SHP77 (cell line): ENCODE measurements at regions not wholly inside any gene's neighbourhood (a gene's known extent, or its start where the extent isn't known, plus 50 kb on each side); places are given as distances from the start of the nearest gene placed in this dataset.
"Not testable (repeated sequence)": the region's sequence is repeated elsewhere in the genome, so short reads cannot be mapped to it uniquely, and the experiment has no call there.

Experiments used
- DNase-seq, 2 experiments: peaks; one replicate each; lab custom pipeline; 2025; lab: John Stamatoyannopoulos, UW

- no peak for DNase-seq
Observed at GRCh38 chr12:114858388-114859146, 174.6 kb upstream of the TBX3 start.

- DNase-seq, result no peak
Observed at GRCh38 chr12:114855678-114856077, 171.7 kb upstream of the TBX3 start.

- DNase-seq, result no peak
Observed at GRCh38 chr12:114852976-114853529, 169.1 kb upstream of the TBX3 start.

- no peak for DNase-seq
Observed at GRCh38 chr12:114851981-114852380, 168.0 kb upstream of the TBX3 start.

GRCh38 chr12:114850661-114851275 is 166.8 kb upstream of the TBX3 start:
- no peak for DNase-seq

GRCh38 chr12:114848666-114849065 is 164.7 kb upstream of the TBX3 start:
- DNase-seq, result no peak

- DNase-seq, result no peak
Observed at GRCh38 chr12:114847441-114848035, 163.6 kb upstream of the TBX3 start.

GRCh38 chr12:114846771-114847170 is 162.8 kb upstream of the TBX3 start:
- DNase-seq, result no peak

GRCh38 chr12:114841557-114842251 is 157.7 kb upstream of the TBX3 start:
- DNase-seq, result no peak

GRCh38 chr12:114838480-114838879 is 154.5 kb upstream of the TBX3 start:
- DNase-seq, result no peak

GRCh38 chr12:114836609-114837008 is 152.6 kb upstream of the TBX3 start:
- DNase-seq, result no peak

- DNase-seq, result no peak
Observed at GRCh38 chr12:114835031-114835430, 151.1 kb upstream of the TBX3 start.

- DNase-seq, result no peak
Observed at GRCh38 chr12:114834621-114835020, 150.6 kb upstream of the TBX3 start.

- DNase-seq, result no peak
Observed at GRCh38 chr12:114829833-114830232, 145.9 kb upstream of the TBX3 start.

GRCh38 chr12:114829244-114829643 is 145.3 kb upstream of the TBX3 start:
- not testable (repeated sequence) for DNase-seq

GRCh38 chr12:114827461-114827860 is 143.5 kb upstream of the TBX3 start:
- DNase-seq, result no peak

- DNase-seq, result no peak
Observed at GRCh38 chr12:114826244-114826643, 142.3 kb upstream of the TBX3 start.

GRCh38 chr12:114823724-114824123 is 139.7 kb upstream of the TBX3 start:
- no peak for DNase-seq

GRCh38 chr12:114821570-114821969 is 137.6 kb upstream of the TBX3 start:
- no peak for DNase-seq

- DNase-seq, result no peak
Observed at GRCh38 chr12:114820796-114821195, 136.8 kb upstream of the TBX3 start.

GRCh38 chr12:114817571-114818425 is 133.8 kb upstream of the TBX3 start:
- DNase-seq, result peak; percentile 20 to 67
